PC-3 (cell line): ENCODE measurements at regions not wholly inside any gene's neighbourhood (a gene's known extent, or its start where the extent isn't known, plus 50 kb on each side); places are given as distances from the start of the nearest gene placed in this dataset.

Experiments
- CTCF ChIP-seq: fragments of 300-600 bp; sonication (generic); conservative IDR thresholded peaks from 2 replicates; pipeline ENCODE4 v1.5.1; 2017; ENCODE audit warnings: antibody characterized with exemption, low read depth, mild to moderate bottlenecking, low read length
- EZH2 ChIP-seq: fragments of 300-600 bp; sonication (generic); IDR thresholded peaks from one replicate; pipeline ENCODE4 v1.6.1; 2017; ENCODE audit warnings: antibody characterized with exemption, mild to moderate bottlenecking, low read length; ENCODE audit not compliant: unreplicated experiment
- EZH2phosphoT487 ChIP-seq: fragments of 300-600 bp; sonication (generic); IDR thresholded peaks from 2 replicates; pipeline ENCODE4 v1.6.1; 2018; ENCODE audit warnings: mild to moderate bottlenecking, antibody characterized with exemption, low read length, borderline replicate concordance

- TF ChIP-seq EZH2phosphoT487 (no peak), CTCF (no peak), EZH2 (no peak)
Observed at GRCh38 chr3:124056846-124057245, 64.9 kb upstream of the ROPN1 start.
